ENCODE measurements at regions not wholly inside any gene's neighbourhood (a gene's known extent, or its start where the extent isn't known, plus 50 kb on each side); places are given as distances from the start of the nearest gene placed in this dataset.

- TF ChIP-seq CTCF (optimal IDR thresholded peaks at IDR 0.05 in 1 of 3, IDR thresholded peaks at IDR 0.05 in 1 of 3, conservative IDR thresholded peaks at IDR 0.05 in 1 of 3; ENCODE audit: extremely low read depth in 1 of 3, insufficient read depth in 2 of 3, low read length in 3 of 3) (no peak), EZH2 (IDR thresholded peaks at IDR 0.05; ENCODE audit: low read length) (no peak)
Observed at GRCh38 chrX:27924261-27924660, 57.0 kb downstream of the DCAF8L1 start.
